Mucosa of stomach (tissue), 1 donor: ENCODE measurements at regions not wholly inside any gene's neighbourhood (a gene's known extent, or its start where the extent isn't known, plus 50 kb on each side); places are given as distances from the start of the nearest gene placed in this dataset.

Source experiments
- H3K27me3 ChIP-seq: one replicate; pipeline ENCODE4 v1.7.0; 2013; ENCODE audit warnings: mild to moderate bottlenecking, low read length; ENCODE audit not compliant: control insufficient read depth, insufficient read depth
- H3K36me3 ChIP-seq: one replicate; pipeline ENCODE4 v1.7.0; 2013; ENCODE audit warnings: low read length; ENCODE audit not compliant: control insufficient read depth, insufficient read depth
- H3K4me1 ChIP-seq: one replicate; pipeline ENCODE4 v1.7.0; 2013; ENCODE audit warnings: mild to moderate bottlenecking, low read length; ENCODE audit not compliant: control insufficient read depth, insufficient read depth
- H3K4me3 ChIP-seq: one replicate; pipeline ENCODE4 v1.7.0; 2013; ENCODE audit warnings: low read length
- H3K9ac ChIP-seq: one replicate; pipeline ENCODE4 v1.7.0; 2013; ENCODE audit warnings: mild to moderate bottlenecking, low read length, moderate library complexity
- H3K9me3 ChIP-seq: one replicate; pipeline ENCODE4 v1.7.0; 2013; ENCODE audit warnings: mild to moderate bottlenecking, low read length, moderate library complexity; ENCODE audit not compliant: control insufficient read depth
- donor health status: Pancreatic carcinoma.

- no peak overlapping the region for H3K9ac ChIP-seq
- H3K4me1 ChIP-seq, result no peaks in the 10 kb centered on the region
- no peaks in the 10 kb centered on the region for H3K36me3 ChIP-seq
- no peak overlapping the region for H3K4me3 ChIP-seq
- no peaks in the 10 kb centered on the region for H3K9me3 ChIP-seq
- no peaks in the 10 kb centered on the region for H3K27me3 ChIP-seq
Measured at GRCh38 chr2:14423145-14423906, 209.2 kb upstream of the LRATD1 start.

GRCh38 chr2:14424478-14425390 lies 207.8 kb upstream of the LRATD1 start:
- no peaks in the 10 kb centered on the region for H3K9me3 ChIP-seq
- H3K36me3 ChIP-seq, result no peaks in the 10 kb centered on the region
- H3K4me1 ChIP-seq, result no peaks in the 10 kb centered on the region
- no peak overlapping the region for H3K4me3 ChIP-seq
- H3K27me3 ChIP-seq, result no peaks in the 10 kb centered on the region
- H3K9ac ChIP-seq, result no peak overlapping the region

GRCh38 chr2:14425869-14426268 lies 206.6 kb upstream of the LRATD1 start:
- H3K4me1 ChIP-seq, result no peaks in the 10 kb centered on the region

GRCh38 chr2:14428056-14428455 lies 204.5 kb upstream of the LRATD1 start:
- no peaks in the 10 kb centered on the region for H3K4me1 ChIP-seq
- no peaks in the 10 kb centered on the region for H3K27me3 ChIP-seq
- H3K9ac ChIP-seq, result no peak overlapping the region
- no peaks in the 10 kb centered on the region for H3K9me3 ChIP-seq
- H3K4me3 ChIP-seq, result no peak overlapping the region
- H3K36me3 ChIP-seq, result no peaks in the 10 kb centered on the region

More at GRCh38 chr2:14425869-14426268, 206.6 kb upstream of the LRATD1 start:
- Histone ChIP-seq H3K9ac (no peak overlapping the region), H3K9me3 (no peaks in the 10 kb centered on the region), H3K4me3 (no peak overlapping the region), H3K36me3 (no peaks in the 10 kb centered on the region), H3K27me3 (no peaks in the 10 kb centered on the region)

GRCh38 chr2:14433946-14434495 lies 198.5 kb upstream of the LRATD1 start:
- H3K4me1 ChIP-seq, result no peaks in the 10 kb centered on the region
- H3K27me3 ChIP-seq, result no peaks in the 10 kb centered on the region
- H3K4me3 ChIP-seq, result no peak overlapping the region
- H3K36me3 ChIP-seq, result no peaks in the 10 kb centered on the region
- no peak overlapping the region for H3K9ac ChIP-seq
- H3K9me3 ChIP-seq, result no peaks in the 10 kb centered on the region

GRCh38 chr2:14445670-14446069 lies 186.8 kb upstream of the LRATD1 start:
- no peaks in the 10 kb centered on the region for H3K4me1 ChIP-seq
- H3K9ac ChIP-seq, result no peak overlapping the region
- no peaks in the 10 kb centered on the region for H3K36me3 ChIP-seq
- H3K4me3 ChIP-seq, result no peak overlapping the region
- no peaks in the 10 kb centered on the region for H3K27me3 ChIP-seq
- H3K9me3 ChIP-seq, result no peaks in the 10 kb centered on the region

GRCh38 chr2:14448340-14448739 lies 184.2 kb upstream of the LRATD1 start:
- Histone ChIP-seq H3K27me3 (no peaks in the 10 kb centered on the region), H3K36me3 (no peaks in the 10 kb centered on the region), H3K4me1 (no peaks in the 10 kb centered on the region), H3K9me3 (no peaks in the 10 kb centered on the region), H3K4me3 (no peak overlapping the region), H3K9ac (no peak overlapping the region)

GRCh38 chr2:14451312-14451711 lies 181.2 kb upstream of the LRATD1 start:
- H3K9ac ChIP-seq, result no peak overlapping the region
- H3K27me3 ChIP-seq, result no peaks in the 10 kb centered on the region
- no peaks in the 10 kb centered on the region for H3K4me1 ChIP-seq
- no peaks in the 10 kb centered on the region for H3K9me3 ChIP-seq
- no peak overlapping the region for H3K4me3 ChIP-seq
- no peaks in the 10 kb centered on the region for H3K36me3 ChIP-seq

GRCh38 chr2:14454202-14454601 lies 178.3 kb upstream of the LRATD1 start:
- H3K9ac ChIP-seq, result no peak overlapping the region
- no peaks in the 10 kb centered on the region for H3K36me3 ChIP-seq
- no peaks in the 10 kb centered on the region for H3K4me1 ChIP-seq
- H3K9me3 ChIP-seq, result no peaks in the 10 kb centered on the region
- no peaks in the 10 kb centered on the region for H3K27me3 ChIP-seq
- H3K4me3 ChIP-seq, result no peak overlapping the region

GRCh38 chr2:14459786-14460325 lies 172.7 kb upstream of the LRATD1 start:
- Histone ChIP-seq H3K4me1 (no peaks in the 10 kb centered on the region), H3K36me3 (no peaks in the 10 kb centered on the region), H3K9ac (no peak overlapping the region), H3K4me3 (no peak overlapping the region), H3K27me3 (no peaks in the 10 kb centered on the region), H3K9me3 (no peaks in the 10 kb centered on the region)

- Histone ChIP-seq H3K4me3 (no peak overlapping the region), H3K27me3 (no peaks in the 10 kb centered on the region), H3K9ac (no peak overlapping the region), H3K9me3 (no peaks in the 10 kb centered on the region), H3K4me1 (no peaks in the 10 kb centered on the region), H3K36me3 (no peaks in the 10 kb centered on the region)
Measured at GRCh38 chr2:14475994-14476393, 156.5 kb upstream of the LRATD1 start.

GRCh38 chr2:14479486-14479885 lies 153.0 kb upstream of the LRATD1 start:
- Histone ChIP-seq H3K36me3 (no peaks in the 10 kb centered on the region), H3K4me3 (no peak overlapping the region), H3K4me1 (no peaks in the 10 kb centered on the region), H3K9ac (no peak overlapping the region), H3K27me3 (no peaks in the 10 kb centered on the region), H3K9me3 (no peaks in the 10 kb centered on the region)
